ENCODE measurements at regions not wholly inside any gene's neighbourhood (a gene's known extent, or its start where the extent isn't known, plus 50 kb on each side); places are given as distances from the start of the nearest gene placed in this dataset.

- DNase-seq: no peak
Observed at GRCh38 chr2:104656571-104657163, 197.2 kb upstream of the POU3F3 start.

- peak; percentile 47 for DNase-seq
Observed at GRCh38 chr2:104658144-104658835, 195.6 kb upstream of the POU3F3 start.

GRCh38 chr2:104658904-104659591 is 194.9 kb upstream of the POU3F3 start:
- DNase-seq: no peak

- DNase-seq: no peak
Observed at GRCh38 chr2:104660991-104661390, 192.9 kb upstream of the POU3F3 start.

- DNase-seq: no peak
Observed at GRCh38 chr2:104664672-104665071, 189.2 kb upstream of the POU3F3 start.

- no peak for DNase-seq
Observed at GRCh38 chr2:104668631-104669030, 185.3 kb upstream of the POU3F3 start.

- DNase-seq: no peak
Observed at GRCh38 chr2:104673225-104673624, 180.7 kb upstream of the POU3F3 start.

GRCh38 chr2:104678181-104678580 is 175.7 kb upstream of the POU3F3 start:
- no peak for DNase-seq

GRCh38 chr2:104685591-104685990 is 168.3 kb upstream of the POU3F3 start:
- DNase-seq: no peak

- no peak for DNase-seq
Observed at GRCh38 chr2:104687147-104687546, 166.8 kb upstream of the POU3F3 start.

- DNase-seq: no peak
Observed at GRCh38 chr2:104690255-104690984, 163.5 kb upstream of the POU3F3 start.

GRCh38 chr2:104698276-104698675 is 155.6 kb upstream of the POU3F3 start:
- DNase-seq: no peak

GRCh38 chr2:104701411-104701911 is 152.5 kb upstream of the POU3F3 start:
- no peak for DNase-seq

GRCh38 chr2:104702031-104702850 is 151.7 kb upstream of the POU3F3 start:
- no peak for DNase-seq

- DNase-seq: no peak
Observed at GRCh38 chr2:104703669-104704068, 150.2 kb upstream of the POU3F3 start.

GRCh38 chr2:104704496-104705245 is 149.2 kb upstream of the POU3F3 start:
- DNase-seq: no peak

- DNase-seq: no peak
Observed at GRCh38 chr2:104707056-104707455, 146.9 kb upstream of the POU3F3 start.

GRCh38 chr2:104708967-104709366 is 144.9 kb upstream of the POU3F3 start:
- no peak for DNase-seq

- no peak for DNase-seq
Observed at GRCh38 chr2:104716061-104716460, 137.9 kb upstream of the POU3F3 start.

- peak; percentile 35 for DNase-seq
Observed at GRCh38 chr2:104733226-104733943, 120.5 kb upstream of the POU3F3 start.

Data from activated CD4-positive, alpha-beta T cell treated with anti-CD3 and anti-CD28 coated beads, Interleukin-10, Interleukin-2, amounts not matched to agents 100 ng/mL and 50 ng/mL, durations not matched to agents 16 hours and 8 hours (primary cell).